Activated T-helper 17 cell treated with anti-CD3 and anti-CD28 coated beads, Interleukin-2, amount 50 U/mL, for 72 hours (primary cell): ENCODE measurements at regions not wholly inside any gene's neighbourhood (a gene's known extent, or its start where the extent isn't known, plus 50 kb on each side); places are given as distances from the start of the nearest gene placed in this dataset.

Source experiments
- ATAC-seq: fragments of 150-1000 bp; cut with Tn5 transposase; replicated peaks from 2 replicates; pipeline ENCODE4 v1.10.0; 2021; ENCODE audit warnings: mild to moderate bottlenecking, moderate library complexity
- H3K27ac Mint-ChIP-seq: one replicate; pipeline ENCODE4 v1.8.0; 2022; ENCODE audit warnings: mixed read lengths
- H3K27me3 Mint-ChIP-seq: one replicate; pipeline ENCODE4 v1.8.0; 2022; ENCODE audit warnings: mixed read lengths
- H3K36me3 Mint-ChIP-seq: one replicate; pipeline ENCODE4 v1.8.0; 2022; ENCODE audit warnings: low read depth, mild to moderate bottlenecking, mixed read lengths
- H3K4me1 Mint-ChIP-seq: one replicate; pipeline ENCODE4 v1.8.0; 2022; ENCODE audit warnings: mixed read lengths
- H3K4me3 Mint-ChIP-seq: one replicate; pipeline ENCODE4 v1.8.0; 2022; ENCODE audit warnings: mild to moderate bottlenecking, mixed read lengths
- H3K9me3 Mint-ChIP-seq: one replicate; pipeline ENCODE4 v1.8.0; 2022; ENCODE audit warnings: mixed read lengths

DNA sequence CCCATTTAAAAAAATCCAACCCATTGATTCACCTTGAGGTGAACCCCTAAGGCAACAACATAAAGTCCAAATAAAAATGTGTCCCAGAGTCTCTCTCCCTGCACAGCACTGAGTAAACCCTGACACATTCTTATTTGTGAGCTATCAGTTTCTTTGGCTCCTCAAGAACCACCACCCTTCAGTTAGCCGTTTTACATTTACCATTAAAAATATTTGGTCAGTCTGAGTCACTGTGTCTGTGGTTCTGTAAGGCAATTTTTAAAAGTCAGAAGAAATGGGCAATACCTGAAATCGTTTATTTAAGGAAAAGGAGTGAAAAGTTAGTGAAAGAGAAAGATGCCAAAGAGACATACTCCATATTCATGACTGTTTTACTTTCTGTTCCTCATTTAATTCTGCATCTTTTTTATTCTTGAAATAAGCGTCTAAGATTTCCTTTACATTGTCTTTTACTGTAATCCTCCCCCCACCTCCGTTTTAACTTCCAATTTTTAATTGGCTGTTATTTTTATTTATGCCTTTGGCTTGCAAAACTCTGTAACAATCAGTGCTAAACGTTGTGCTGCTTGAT is 91.7 kb upstream of the IVNS1ABP start:
- Mint-ChIP-seq H3K27me3 (no peaks in the 10 kb centered on the region), H3K36me3 (no peaks in the 10 kb centered on the region), H3K4me1 (peaks cover 7% of the 10 kb centered on the region), H3K4me3 (no peak overlapping the region), H3K9me3 (no peaks in the 10 kb centered on the region), H3K27ac (no peak overlapping the region)
- ATAC-seq: peak; percentile 35

DNA sequence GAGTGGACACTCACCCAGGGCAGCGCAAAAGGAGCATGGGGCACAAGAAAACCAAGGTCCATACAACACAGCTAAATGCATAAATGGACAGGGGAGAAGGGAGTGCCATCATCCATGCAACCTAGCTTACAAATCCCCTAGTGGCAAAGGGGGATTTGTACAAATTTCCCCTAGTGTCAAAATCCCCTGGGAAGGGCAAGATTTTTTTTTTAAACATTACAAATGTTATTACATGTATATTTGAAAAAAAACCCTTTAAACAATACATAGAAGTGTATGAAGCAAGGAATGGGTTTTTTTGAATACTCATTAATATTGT is 89.6 kb upstream of the IVNS1ABP start:
- ATAC-seq: no peak
- H3K36me3 Mint-ChIP-seq: no peaks in the 10 kb centered on the region
- H3K27ac Mint-ChIP-seq: no peak overlapping the region
- H3K27me3 Mint-ChIP-seq: no peaks in the 10 kb centered on the region
- peaks cover 7% of the 10 kb centered on the region for H3K4me1 Mint-ChIP-seq
- no peak overlapping the region for H3K4me3 Mint-ChIP-seq
- H3K9me3 Mint-ChIP-seq: no peaks in the 10 kb centered on the region

DNA sequence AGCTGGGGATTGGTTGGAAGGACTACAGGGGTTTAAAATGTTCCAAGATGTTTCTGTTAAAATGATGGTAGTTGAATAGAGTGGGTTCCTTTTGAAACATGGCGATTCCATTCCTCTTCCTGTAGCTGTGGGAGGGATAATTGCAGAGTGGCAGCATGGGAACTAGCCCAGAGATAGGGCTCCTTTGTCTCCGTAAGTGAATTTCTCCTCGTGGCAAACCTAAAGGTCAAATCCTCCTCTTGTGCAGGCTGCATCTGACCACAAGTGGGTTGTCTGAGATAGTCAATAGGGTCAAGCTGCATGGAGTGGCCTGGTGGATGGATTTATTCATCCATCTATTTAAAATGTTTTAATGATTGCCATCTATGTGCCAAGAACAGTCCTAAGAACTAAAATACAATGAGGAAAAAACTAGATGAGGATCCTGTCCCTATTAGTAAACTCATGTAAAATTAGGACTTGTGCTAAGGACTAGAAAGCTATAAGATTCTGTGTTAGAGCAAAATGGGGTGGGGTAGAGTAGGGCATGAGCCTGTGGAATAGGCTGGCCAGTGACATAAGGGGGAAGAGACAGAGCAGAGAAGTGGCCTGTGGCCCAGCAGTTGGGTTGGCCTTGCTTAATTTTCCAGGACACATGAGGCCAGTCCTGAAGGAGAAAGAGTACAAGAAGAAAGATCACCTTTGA is 89.1 kb upstream of the IVNS1ABP start:
- Mint-ChIP-seq H3K9me3 (no peaks in the 10 kb centered on the region), H3K36me3 (no peaks in the 10 kb centered on the region), H3K4me3 (no peak overlapping the region), H3K4me1 (peaks cover 7% of the 10 kb centered on the region), H3K27me3 (no peaks in the 10 kb centered on the region), H3K27ac (no peak overlapping the region)
- ATAC-seq: no peak

DNA sequence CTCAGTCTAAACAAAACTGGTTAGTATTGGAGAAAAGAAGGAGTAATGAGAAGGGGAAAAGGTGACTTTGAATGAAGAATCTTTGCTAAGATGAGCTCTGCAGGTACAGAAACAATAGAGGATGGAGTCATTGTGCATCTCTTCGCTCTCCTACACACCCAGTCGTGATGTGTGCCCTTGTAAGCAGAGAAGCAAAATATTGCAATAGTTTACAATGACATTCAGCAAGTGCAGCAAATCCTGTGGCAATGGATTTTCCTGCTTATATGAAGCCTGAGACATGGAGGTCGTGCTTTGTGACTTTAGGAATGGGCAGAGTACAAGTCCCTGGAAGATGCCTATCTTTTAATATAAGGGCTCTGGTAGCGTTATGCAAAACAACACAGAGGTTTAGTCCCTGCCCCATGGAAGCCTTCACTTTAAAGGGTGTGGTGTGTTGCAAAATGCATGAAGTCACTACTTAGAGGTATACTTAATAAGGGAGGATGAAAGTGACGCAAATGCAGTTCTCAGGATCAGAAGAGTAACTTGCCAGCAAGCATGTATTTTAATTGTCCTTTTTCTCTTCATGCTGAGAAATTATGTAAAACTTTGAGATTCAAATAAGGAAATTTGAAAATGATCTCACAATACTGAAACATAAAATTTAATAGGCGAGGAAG is 88.0 kb upstream of the IVNS1ABP start:
- Mint-ChIP-seq H3K4me1 (peaks cover 7% of the 10 kb centered on the region), H3K27ac (no peak overlapping the region), H3K27me3 (no peaks in the 10 kb centered on the region), H3K36me3 (no peaks in the 10 kb centered on the region), H3K9me3 (peaks cover 3% of the 10 kb centered on the region), H3K4me3 (no peak overlapping the region)
- no peak for ATAC-seq

DNA sequence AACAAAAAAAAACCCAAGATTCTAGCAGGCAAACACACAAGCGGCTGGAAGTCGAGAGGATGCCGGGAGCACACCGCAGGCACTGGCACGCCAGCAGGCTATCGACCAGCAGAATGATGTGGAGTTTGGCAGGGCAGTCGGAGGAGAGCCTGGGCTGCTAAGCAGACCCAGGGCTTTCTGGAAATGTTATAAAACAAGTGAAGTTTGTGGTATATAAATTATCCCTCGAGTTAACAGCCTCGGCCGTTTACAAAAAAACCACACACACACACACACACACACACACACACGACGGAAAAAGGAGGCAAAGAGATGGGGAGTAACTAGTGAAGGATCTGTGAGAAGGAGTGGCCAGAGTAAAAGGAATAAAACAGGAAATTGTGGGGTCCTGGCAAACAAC is 87.2 kb upstream of the IVNS1ABP start:
- no peak overlapping the region for H3K4me3 Mint-ChIP-seq
- no peaks in the 10 kb centered on the region for H3K27me3 Mint-ChIP-seq
- no peak for ATAC-seq
- H3K36me3 Mint-ChIP-seq: no peaks in the 10 kb centered on the region
- peaks cover 3% of the 10 kb centered on the region for H3K9me3 Mint-ChIP-seq
- peaks cover 5% of the 10 kb centered on the region for H3K4me1 Mint-ChIP-seq
- no peak overlapping the region for H3K27ac Mint-ChIP-seq

DNA sequence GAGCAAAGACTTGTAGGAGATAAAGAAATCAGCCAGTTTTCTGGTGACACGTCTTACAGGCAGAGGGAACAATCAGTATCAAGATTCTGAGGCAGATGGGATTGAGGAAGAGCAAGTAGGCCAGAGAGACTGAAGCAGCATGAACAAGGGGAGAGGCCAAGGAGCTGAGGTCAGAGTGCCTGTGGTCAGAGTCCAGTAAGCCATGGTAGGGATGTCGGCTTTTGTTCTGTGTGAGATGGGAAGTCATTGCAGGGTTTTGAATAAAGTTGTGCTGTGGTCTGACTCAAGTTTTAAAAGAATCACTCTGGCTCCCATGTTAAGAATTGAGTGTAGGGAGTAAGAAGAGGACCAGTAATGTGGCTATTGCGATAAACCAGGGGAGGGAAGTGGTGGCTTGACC is 85.9 kb upstream of the IVNS1ABP start:
- Mint-ChIP-seq H3K36me3 (no peaks in the 10 kb centered on the region), H3K27ac (no peak overlapping the region), H3K27me3 (no peaks in the 10 kb centered on the region), H3K4me1 (no peaks in the 10 kb centered on the region), H3K9me3 (peaks cover 3% of the 10 kb centered on the region), H3K4me3 (no peak overlapping the region)
- no peak for ATAC-seq

DNA sequence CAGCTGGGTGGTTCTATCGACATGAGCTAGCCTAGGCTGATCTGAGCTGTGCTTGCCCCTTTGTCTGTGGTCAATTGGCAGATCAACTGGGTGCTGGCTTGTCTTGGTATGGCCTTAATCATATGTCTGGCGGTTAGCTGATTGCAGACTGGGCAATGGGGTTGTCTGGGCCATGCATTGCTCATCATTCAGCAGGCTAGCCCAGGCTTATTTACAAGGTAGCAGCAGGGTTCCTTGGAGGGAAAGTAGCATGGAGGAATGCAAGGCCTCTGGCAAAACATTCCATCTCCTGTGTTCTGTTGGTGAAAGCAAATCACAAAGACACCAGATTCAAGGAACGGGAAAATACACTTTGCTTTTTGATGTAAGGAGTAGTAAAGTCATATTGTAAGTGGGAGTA is 84.0 kb upstream of the IVNS1ABP start:
- Mint-ChIP-seq H3K36me3 (no peaks in the 10 kb centered on the region), H3K9me3 (peaks cover 3% of the 10 kb centered on the region), H3K27ac (no peak overlapping the region), H3K27me3 (no peaks in the 10 kb centered on the region), H3K4me3 (no peak overlapping the region), H3K4me1 (no peaks in the 10 kb centered on the region)
- ATAC-seq: no peak

DNA sequence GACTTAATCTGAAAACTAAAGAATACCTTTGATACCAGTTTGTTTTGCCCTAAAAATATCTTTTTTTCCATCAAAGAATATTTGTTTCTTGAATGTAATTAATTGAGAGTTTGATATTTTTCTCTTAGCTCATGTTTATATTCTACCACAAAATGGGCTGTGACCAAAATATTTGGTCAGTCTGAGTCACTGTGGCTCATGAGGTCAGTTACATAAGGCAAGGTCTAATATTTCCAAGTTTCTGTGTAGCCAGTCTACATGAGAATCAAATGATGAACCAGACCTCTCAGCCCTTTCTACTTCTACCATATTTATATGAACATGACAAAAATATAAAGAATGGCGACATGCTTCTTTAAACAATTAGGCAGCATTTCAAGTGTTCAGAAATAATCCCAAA is 83.0 kb upstream of the IVNS1ABP start:
- no peak overlapping the region for H3K4me3 Mint-ChIP-seq
- no peak for ATAC-seq
- no peak overlapping the region for H3K27ac Mint-ChIP-seq
- no peaks in the 10 kb centered on the region for H3K36me3 Mint-ChIP-seq
- H3K9me3 Mint-ChIP-seq: peaks cover 3% of the 10 kb centered on the region
- H3K4me1 Mint-ChIP-seq: no peaks in the 10 kb centered on the region
- no peaks in the 10 kb centered on the region for H3K27me3 Mint-ChIP-seq

DNA sequence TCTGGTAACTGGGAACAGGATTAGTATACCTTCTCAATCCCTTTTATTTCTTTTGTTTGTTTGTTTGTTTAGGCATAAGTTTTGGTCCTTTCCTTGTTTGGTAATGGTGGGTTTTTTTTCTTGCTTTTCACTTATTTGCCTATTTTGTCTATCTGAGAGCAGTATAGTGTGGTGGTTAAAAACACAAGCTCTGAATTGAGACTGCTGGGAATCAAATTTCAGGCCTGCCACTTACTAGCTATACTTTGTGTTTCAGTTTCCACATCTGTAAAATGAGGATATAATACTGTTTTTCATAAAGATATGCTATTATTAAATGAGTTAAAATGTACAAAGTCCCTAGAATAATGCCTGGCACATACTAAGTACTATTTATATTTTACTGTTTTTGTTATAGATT is 81.6 kb upstream of the IVNS1ABP start:
- Mint-ChIP-seq H3K4me3 (no peak overlapping the region), H3K27me3 (no peaks in the 10 kb centered on the region), H3K36me3 (no peaks in the 10 kb centered on the region), H3K9me3 (peaks cover 3% of the 10 kb centered on the region), H3K4me1 (no peaks in the 10 kb centered on the region), H3K27ac (no peak overlapping the region)
- no peak for ATAC-seq

DNA sequence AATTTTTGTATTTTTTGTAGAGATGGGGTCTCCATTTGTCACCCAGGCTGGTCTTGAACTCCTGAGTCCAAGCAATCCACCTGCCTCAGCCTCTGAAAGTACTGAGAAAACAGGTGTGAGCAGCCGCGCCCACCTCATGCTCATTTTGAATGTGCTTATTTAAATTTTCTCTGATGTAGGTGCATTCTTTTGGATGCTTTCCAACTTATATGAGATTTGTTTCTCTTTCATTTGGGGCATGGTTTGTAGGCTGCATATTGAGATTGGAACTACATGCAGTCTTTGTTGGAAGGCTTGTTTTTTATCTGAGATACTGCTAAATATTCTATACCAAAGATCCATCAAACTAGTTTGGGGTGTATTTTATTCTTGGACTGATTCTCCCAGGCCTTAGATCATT is 81.0 kb upstream of the IVNS1ABP start:
- Mint-ChIP-seq H3K27me3 (no peaks in the 10 kb centered on the region), H3K4me1 (no peaks in the 10 kb centered on the region), H3K4me3 (no peak overlapping the region), H3K27ac (peak overlapping the region; percentile 62), H3K36me3 (no peaks in the 10 kb centered on the region), H3K9me3 (peaks cover 3% of the 10 kb centered on the region)
- ATAC-seq: no peak

DNA sequence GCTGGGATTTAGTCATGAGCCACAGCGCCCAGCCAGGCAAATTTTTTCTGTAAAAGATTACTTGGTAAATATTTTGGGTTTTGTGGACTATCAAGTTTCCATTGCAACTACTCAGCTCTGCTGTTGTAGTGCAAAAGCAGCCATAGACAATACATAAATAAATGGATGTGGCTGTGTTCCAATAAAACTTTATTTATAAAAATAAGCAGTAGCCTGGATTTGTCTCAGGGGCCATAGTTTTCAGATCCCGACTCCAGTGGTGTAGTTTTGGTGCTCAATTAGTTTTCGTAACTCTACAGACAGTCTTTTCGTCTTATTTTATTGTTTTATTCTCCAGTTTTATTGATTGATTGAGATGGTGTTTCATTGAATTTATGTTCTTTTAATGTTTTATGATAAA is 80.1 kb upstream of the IVNS1ABP start:
- no peak for ATAC-seq
- H3K4me1 Mint-ChIP-seq: no peaks in the 10 kb centered on the region
- no peak overlapping the region for H3K27ac Mint-ChIP-seq
- no peaks in the 10 kb centered on the region for H3K36me3 Mint-ChIP-seq
- no peaks in the 10 kb centered on the region for H3K27me3 Mint-ChIP-seq
- peaks cover 3% of the 10 kb centered on the region for H3K9me3 Mint-ChIP-seq
- no peak overlapping the region for H3K4me3 Mint-ChIP-seq

DNA sequence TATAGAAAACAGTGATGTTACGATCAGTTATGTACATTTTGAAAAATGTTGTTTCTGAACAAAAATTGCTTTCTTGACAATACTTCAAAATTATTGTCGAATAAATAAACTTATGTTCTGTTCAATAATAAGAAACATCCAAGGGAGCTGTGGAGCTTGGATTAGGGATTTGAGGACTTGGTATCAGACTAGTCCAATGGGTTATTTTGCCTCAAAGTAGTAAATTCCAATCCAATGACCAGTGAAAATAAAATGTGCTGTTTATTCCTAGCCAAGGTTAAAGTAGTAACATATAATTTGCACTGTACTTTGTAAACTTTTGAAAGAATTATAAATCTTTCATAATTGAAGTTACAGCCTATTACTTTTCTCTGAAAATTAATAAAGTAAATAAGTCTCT is 79.1 kb upstream of the IVNS1ABP start:
- Mint-ChIP-seq H3K27me3 (no peaks in the 10 kb centered on the region), H3K9me3 (peaks cover 3% of the 10 kb centered on the region), H3K27ac (no peak overlapping the region), H3K36me3 (no peaks in the 10 kb centered on the region), H3K4me3 (no peak overlapping the region), H3K4me1 (no peaks in the 10 kb centered on the region)
- ATAC-seq: no peak

DNA sequence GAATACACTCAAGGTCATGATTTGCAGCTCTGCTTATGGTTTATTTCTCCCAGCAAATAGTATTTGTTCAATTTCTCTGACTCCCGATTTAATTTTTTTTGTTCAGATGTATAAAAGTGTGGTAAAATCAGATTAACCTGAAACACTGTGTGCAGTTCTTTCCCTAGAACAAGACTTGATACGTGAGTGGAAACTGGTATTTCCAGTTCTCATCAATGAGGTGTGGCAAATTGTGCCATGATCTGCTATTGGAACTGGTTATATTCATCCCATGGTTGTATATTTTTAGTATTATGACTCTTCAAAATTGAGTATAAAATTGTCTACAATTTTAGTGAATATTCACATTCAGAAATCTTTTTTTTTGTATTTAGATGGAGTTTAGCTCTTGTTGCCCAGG is 76.8 kb upstream of the IVNS1ABP start:
- no peaks in the 10 kb centered on the region for H3K4me1 Mint-ChIP-seq
- H3K9me3 Mint-ChIP-seq: no peaks in the 10 kb centered on the region
- H3K27ac Mint-ChIP-seq: no peak overlapping the region
- no peak overlapping the region for H3K4me3 Mint-ChIP-seq
- no peaks in the 10 kb centered on the region for H3K36me3 Mint-ChIP-seq
- no peak for ATAC-seq
- no peaks in the 10 kb centered on the region for H3K27me3 Mint-ChIP-seq

DNA sequence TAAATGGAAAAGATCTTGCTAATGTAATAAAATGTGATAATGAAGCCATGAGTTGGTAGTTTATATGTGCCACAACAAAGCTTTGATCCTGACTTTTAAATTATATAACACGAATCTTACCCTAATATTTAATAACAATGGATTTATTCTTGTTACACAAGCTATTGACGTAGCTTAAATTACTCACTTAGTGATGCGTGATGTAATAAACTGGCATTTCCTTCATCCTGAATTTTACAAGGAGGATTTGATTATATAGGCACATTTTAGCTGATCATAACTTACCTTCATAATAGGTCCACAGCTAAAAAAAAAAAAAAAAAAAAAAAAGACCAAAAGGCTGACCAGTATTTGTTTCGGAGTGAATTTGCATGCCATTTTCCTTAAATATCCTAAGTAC is 76.2 kb upstream of the IVNS1ABP start:
- no peaks in the 10 kb centered on the region for H3K4me1 Mint-ChIP-seq
- no peak overlapping the region for H3K4me3 Mint-ChIP-seq
- no peaks in the 10 kb centered on the region for H3K9me3 Mint-ChIP-seq
- no peaks in the 10 kb centered on the region for H3K36me3 Mint-ChIP-seq
- no peak overlapping the region for H3K27ac Mint-ChIP-seq
- H3K27me3 Mint-ChIP-seq: no peaks in the 10 kb centered on the region
- ATAC-seq: no peak

DNA sequence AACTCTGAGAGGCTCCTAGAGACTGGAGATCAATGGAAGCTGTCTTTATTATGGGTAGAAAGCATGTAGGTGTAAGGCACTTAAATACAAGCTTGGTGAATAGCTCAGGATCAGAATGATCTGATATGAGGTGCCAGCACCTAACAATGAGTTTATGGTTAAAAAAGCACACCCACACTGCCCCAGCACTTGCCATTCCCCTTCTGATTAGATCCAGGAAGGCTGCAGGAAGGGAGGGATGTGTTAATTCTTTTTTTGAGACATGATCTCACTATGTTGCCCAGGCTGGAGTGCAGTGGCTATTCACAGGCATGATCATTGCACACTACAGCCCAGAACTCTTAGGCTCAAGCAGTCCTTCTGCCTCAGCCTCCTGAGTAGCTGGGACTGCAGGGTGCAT is 71.8 kb upstream of the IVNS1ABP start:
- H3K27ac Mint-ChIP-seq: peak overlapping the region; percentile 36
- H3K9me3 Mint-ChIP-seq: peaks cover 4% of the 10 kb centered on the region
- no peaks in the 10 kb centered on the region for H3K36me3 Mint-ChIP-seq
- H3K27me3 Mint-ChIP-seq: no peaks in the 10 kb centered on the region
- no peak for ATAC-seq
- H3K4me1 Mint-ChIP-seq: no peaks in the 10 kb centered on the region
- H3K4me3 Mint-ChIP-seq: no peak overlapping the region
